ENCODE measurements at regions not wholly inside any gene's neighbourhood (a gene's known extent, or its start where the extent isn't known, plus 50 kb on each side); places are given as distances from the start of the nearest gene placed in this dataset.
"Not testable (repeated sequence)": the region's sequence is repeated elsewhere in the genome, so short reads cannot be mapped to it uniquely, and the experiment has no call there.

- DNase-seq, result no peak
Observed at GRCh38 chr9:124084087-124084486, 72.5 kb downstream of the LHX2 start.

DNA sequence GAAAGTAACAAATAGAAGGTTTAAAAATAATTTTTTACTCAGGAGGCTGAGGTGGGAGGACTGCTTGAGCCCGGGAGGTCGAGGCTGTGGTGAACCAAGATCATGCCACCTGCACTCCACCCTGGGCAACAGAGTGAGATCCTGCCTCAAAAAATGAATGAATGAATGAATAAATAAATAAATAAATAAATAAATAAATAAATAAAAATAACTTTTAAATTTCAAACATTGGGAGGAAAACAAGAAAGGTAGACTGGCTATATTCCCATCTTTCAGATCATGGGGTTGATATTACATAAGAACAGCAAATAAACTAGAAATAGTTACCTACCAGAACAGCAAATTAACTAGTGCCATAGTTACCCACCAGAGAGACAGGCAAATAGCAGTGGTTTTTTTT is 75.7 kb downstream of the LHX2 start:
- DNase-seq, result no peak

- no peak for DNase-seq
Observed at GRCh38 chr9:124088476-124088837, 76.9 kb downstream of the LHX2 start.

GRCh38 chr9:124089631-124090488 is 78.3 kb downstream of the LHX2 start:
- DNase-seq, result peak; percentile 30

DNA sequence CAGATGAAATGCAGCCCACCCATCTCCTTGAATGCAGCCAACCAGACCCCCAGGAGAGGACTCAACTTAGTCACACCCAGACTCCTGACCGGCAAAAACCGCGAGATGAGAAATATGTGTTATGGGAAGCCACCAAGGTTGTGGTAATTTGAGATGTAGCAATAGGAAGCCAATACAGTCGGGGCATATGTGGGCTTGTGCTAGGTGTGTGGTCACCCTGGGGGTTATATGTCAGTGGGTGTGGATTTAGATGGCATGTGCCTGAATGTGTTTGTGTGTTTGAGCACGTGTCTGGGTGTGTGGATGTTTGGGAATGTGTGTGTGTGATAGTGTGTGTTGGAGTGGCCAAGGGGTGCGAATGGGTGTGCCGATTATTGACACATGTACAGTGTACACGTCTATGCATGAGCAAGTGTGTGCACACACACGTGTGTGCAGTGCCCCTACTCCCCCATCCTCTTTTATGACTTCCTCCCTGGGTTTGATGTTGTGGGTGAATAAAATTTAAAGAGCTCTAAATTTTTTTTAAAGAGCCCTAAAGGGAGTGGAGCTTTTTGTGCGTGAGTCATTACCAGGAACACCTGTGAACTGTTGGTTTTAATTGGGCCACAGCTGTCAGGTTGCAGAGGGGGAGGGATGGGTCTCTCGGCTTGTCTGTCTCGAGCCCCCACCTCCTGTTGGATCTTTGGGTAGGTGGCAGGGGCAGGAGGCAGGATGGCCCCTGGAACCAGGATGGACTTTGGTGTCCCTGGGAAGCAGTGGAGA is 86.8 kb downstream of the LHX2 start:
- no peak for DNase-seq

DNA sequence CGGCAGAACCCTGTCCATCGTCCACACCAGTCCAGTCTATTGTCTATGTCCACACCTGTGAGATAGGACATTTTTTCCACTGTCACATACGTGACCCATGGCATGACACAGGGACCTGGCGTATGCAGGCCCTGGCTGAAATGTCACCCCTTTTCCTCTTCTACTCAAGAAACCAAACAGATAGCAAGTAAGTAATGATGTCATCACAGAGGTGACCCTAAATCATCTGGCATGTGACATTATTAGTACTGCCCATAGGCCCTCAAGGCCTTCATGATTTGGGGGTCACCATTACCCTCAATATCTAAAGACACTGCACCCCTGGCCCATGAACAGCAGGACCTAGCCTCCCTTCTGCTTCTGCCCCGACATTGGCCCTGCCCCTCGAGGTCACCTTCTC is 88.3 kb downstream of the LHX2 start:
- DNase-seq, result no peak

DNA sequence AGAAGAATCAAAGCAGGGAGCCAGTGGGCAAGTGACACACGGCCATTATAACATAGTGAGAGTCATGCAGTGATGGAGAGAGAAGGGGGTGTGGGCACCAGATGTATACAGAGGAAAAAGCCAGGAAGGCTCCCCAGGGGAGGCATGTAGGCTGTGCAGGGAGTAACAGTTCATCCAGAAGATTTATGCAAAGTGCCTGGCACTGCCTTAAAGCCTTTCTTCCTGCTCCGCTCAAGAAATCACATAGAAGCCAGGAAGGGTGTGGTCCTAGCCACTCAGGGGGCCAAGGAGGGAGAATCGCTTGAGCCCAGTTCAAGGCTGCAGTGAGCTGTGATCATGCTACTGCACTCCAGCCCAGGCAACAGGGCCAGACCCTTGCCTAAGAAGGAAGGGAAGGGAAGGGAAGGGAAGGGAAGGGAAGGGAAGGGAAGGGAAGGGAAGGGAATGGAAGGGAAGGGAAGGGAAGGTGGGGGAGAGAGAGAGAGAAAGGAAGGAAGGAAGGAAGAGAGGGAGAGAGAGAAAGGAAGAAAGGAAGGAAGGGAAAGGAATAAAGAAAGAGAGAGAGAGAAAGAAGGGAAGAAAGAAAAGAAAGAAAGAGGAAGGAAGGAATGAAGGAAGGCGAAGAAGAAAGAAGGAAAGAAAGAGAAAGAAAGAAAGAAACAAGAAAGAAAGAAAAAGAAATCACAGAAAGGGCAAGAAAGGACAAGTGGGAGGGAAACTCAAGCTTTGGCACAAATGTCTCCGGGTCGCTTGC is 89.8 kb downstream of the LHX2 start:
- no peak for DNase-seq

- no peak for DNase-seq
Observed at GRCh38 chr9:124101969-124102345, 90.4 kb downstream of the LHX2 start.

DNA sequence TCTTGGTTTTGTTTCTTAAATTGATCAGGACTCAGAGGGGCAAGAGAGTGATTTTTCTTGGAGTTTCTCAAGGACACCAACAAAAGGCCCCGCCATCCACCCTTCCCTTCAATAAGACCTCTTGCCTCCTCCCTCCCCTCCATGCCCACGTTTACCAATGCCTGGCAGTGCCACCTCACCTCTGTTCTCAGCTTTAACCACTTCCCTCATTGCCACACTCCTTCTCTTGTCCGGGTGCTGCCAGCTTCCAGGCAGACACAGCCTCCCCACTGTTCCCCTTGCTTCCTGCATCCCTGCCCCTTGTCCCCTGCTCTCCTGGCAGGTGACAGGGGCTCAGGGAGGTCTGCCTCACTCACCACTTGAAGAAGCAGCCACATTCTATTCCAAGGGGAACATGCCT is 90.8 kb downstream of the LHX2 start:
- no peak for DNase-seq

DNA sequence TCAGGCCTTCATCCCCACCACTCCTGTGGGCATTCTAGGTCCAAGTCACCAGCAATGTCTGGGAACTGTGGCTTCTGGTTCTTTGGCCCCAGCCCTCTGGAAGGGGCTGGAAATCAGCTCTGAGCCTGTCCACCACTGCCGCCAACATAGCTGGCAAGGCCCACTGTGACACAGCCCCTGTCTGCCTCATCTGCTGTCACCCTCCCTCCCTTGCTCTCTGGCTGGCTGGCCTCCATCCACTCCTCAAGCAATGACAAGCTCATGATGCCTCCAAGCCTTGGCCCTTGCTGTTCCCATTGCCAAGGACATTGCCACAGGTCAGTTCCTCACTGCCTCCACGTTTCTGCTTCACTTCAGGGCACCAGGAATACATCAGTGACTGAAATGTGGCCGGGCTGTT is 93.7 kb downstream of the LHX2 start:
- no peak for DNase-seq

- peak; percentile 32 for DNase-seq
Observed at GRCh38 chr9:124108216-124108615, 96.6 kb downstream of the LHX2 start.

GRCh38 chr9:124110307-124110915 is 98.8 kb downstream of the LHX2 start:
- DNase-seq, result no peak

DNA sequence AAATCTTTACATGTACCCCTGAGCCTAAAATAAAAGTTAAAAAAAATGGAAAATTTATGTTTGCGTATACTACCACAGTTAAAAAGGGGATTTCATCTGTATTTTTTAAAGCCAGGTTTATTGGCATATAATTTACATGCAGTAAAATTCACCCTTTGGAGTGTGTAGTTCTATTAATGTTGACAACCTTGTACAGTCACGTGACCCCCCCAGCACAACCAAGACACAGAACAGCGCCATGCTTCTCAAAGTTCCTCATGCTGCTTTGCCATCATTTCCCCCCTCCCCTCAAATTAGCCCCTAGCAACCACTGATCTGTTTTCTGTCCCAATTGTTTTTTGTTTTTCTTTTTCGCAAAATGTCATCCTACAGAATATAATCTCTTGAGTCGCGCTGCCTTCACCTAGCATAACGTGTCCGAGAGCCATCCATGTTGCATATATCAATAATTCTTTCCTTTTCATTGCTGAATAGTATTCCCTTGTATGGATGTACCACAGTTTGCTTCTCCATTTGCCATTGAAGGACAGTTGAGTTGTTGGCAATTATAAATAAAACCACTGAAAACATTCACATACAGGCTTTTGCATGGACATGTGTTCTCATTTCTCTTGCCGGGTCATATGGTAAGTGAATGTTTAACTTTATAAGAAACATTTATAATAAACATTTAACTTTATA is 105.3 kb downstream of the LHX2 start:
- DNase-seq, result no peak

GRCh38 chr9:124118894-124119293 is 107.3 kb downstream of the LHX2 start:
- no peak for DNase-seq

GRCh38 chr9:124120272-124120671 is 108.7 kb downstream of the LHX2 start:
- no peak for DNase-seq

DNA sequence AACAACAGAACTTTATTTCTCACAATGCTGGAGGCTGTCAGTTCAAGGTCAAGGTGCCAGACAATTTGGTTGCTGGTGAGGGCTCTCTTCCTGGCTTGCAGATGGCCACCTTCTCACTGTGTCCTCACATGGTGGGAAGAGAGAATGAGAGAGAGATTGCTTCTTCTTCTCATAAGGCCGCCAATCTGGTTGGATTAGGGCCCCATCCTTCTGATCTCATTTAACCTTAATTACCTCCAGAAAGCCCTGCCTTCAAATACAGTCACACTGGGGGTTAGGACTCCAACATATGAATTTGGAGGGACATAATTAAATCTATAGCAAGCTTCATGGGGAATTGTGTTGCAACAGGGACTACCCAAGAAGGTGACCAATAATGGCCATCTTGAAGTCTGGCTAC is 110.2 kb downstream of the LHX2 start:
- no peak for DNase-seq

GRCh38 chr9:124122321-124122720 is 110.8 kb downstream of the LHX2 start:
- no peak for DNase-seq

- no peak for DNase-seq
Observed at GRCh38 chr9:124122813-124123462, 111.4 kb downstream of the LHX2 start.

GRCh38 chr9:124123621-124124020 is 112.1 kb downstream of the LHX2 start:
- DNase-seq, result not testable (repeated sequence)

DNA sequence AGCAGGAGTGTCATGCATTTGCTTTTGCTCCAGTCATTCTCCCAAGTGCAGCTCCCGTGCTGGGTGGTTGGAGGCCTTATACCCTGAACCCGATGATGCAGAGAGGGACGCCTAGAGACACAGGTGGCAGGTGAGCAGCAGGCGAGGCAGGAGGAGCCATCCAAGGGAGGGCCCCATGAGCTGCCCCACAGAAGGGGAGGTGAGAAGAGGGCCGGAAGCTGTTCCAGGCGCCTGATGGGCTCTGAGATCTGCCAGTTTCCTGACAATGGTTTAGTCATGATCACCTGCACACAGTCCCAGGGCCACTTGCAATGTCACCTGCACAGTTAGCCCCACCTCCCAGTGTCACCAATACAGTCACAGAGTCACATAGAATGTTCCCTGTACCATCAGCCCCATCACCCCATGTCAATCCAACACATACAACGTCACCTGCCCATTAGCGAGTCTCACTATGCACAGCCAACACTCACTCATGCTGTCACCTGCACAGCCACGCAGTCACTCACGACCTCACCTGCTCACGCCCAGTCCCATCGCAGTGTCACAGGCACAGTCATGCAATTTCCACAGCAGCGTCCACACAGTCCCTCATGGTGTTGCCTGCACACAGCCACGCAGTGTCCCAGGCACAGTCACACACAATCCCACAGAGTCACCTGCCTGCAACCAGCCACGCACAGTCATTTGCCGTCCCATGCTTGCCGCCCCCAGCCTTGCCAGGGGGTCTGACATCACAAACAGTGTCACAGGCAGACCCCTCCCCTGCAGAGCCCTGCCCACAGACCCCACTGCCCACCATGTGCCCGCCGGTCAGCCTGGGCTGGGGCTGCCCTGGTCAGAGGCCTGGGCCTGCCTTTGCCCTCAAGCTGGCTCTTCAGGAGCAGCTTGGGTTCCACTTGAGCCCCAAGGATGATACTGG is 113.4 kb downstream of the LHX2 start:
- DNase-seq, result no peak

- DNase-seq, result no peak
Observed at GRCh38 chr9:124125651-124125977, 114.0 kb downstream of the LHX2 start.
